Left cardiac atrium (tissue), 4 donors: ENCODE measurements at regions not wholly inside any gene's neighbourhood (a gene's known extent, or its start where the extent isn't known, plus 50 kb on each side); places are given as distances from the start of the nearest gene placed in this dataset.
A peak's percentile ranks its signal among the peaks of the same experiment; 100 is the strongest.
"Not testable (repeated sequence)": the region's sequence is repeated elsewhere in the genome, so short reads cannot be mapped to it uniquely, and the experiment has no call there.

ENCODE experiments used
- ATAC-seq, 2 donors: fragments of 200-7000 bp; cut with Tn5 transposase; one replicate each; pipeline ENCODE4 v1.9.1; 2020; ENCODE audit warnings: mild to moderate bottlenecking in 2 of 2, moderate library complexity in 2 of 2
- DNase-seq: peaks from one replicate; pipeline ENCODE4 v3.0.0-alpha.2; 2020
- intact Hi-C, 2 donors: fragments of 100-400 bp; cut with DNase I; formaldehyde crosslinking; loops; one replicate each; pipeline versions ENCODE4 v1.14.1 to v1.15.1; 2022 to 2023
- donor health status: DM: no; HTN: yes; CAD: no.
- donor health status: DM: no; HTN: yes; CAD: no; lungs with severe emphysema.
- donor health status: DM: yes; HTN: yes; CAD: no.
- donor health status: Dilated cardiomyopathy.

DNA sequence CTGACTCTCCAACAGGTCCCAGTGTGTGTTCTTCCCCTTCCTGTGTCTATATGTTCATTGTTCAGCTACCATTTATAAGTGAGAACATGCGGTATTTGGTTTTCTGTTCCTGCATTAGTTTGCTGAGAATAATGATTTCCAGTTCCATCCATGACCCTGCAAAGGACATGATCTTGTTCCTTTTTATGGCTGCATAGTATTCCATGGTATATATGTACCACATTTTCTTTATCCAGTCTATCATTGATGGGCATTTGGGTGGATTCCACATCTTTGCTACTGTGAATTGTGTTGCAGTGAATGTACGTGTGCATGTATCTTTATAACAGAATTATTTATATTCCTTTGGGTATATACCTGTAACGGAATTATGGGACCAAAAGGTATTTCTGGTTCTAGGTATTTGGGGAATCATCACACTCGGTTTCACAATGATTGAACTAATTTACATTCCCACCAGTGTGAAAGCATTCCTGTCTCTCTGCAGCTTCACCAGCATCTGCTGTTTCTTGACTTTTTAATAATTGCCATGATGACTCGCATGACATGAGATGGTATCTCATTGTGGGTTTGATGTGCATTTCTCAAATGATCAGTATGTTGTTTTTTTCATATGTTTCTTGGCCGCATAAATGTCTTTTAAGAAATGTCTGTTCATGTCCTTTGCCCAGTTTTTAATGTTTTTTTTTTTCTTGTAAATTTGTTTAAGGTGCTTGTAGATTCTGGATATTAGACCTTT lies 60.2 kb downstream of the LSMEM1 start:
- DNase-seq: no peak
- no peak for ATAC-seq
- intact Hi-C loops: no loop called here

DNA sequence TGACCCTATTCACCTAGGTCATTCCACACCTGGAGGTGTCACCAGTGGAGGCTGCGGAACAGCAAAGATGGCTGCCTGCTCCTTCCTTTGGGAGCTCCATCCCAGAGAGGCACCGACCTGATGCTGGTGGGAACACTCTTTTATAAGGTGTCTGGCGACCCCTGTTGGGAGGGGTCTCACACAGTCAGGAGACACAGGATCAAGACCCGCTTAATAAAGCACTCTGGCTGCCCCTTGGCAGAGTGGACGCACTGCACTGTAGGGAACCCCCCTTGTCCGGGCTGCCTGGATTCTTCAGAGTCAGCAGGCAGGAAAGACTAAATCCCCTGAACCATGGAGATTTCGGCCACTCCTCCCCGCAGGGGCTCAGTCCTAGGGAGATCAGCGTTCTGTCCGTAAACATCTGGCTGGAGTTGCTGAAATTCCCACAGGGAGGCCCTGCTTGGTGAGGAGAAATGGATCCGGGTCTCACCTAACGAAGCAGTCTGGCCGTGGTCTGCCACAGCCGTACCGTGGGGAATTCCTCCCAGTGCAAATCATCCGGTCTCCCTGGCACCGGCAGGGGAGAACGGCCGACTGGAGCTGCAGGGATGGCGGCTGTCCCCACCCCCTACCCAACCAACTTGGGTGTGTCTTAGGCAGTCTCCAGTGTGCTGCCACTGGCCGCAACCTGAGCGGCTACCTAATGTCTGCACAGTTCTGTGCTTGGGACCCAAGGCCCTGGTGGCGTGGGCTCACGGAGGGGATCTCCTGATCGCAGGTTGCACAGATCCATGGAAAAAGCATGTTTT lies 66.1 kb downstream of the LSMEM1 start:
- DNase-seq (no peak), ATAC-seq (no peak)
- intact Hi-C loops: no loop called here

DNA sequence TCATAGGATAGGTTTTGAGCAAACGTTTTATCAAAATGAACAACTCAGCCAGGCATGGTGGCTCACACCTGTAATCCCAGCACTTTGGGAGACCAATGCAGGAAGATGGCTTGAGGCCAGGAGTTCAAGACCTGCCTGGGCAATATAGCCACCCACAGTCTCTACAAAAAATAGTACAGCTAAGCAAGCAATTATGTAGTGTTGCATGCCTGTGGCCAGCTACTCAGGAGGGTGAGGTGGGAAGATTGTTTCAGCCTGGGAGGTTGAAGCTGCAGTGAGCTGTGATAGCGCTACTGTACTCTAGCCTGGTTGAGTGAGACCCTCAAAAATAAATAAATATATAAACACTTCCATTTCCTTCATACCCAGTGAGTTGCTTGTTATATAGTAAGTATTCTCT lies 67.1 kb downstream of the LSMEM1 start:
- intact Hi-C loops: no loop called here
- ATAC-seq (no peak), DNase-seq (no peak)

DNA sequence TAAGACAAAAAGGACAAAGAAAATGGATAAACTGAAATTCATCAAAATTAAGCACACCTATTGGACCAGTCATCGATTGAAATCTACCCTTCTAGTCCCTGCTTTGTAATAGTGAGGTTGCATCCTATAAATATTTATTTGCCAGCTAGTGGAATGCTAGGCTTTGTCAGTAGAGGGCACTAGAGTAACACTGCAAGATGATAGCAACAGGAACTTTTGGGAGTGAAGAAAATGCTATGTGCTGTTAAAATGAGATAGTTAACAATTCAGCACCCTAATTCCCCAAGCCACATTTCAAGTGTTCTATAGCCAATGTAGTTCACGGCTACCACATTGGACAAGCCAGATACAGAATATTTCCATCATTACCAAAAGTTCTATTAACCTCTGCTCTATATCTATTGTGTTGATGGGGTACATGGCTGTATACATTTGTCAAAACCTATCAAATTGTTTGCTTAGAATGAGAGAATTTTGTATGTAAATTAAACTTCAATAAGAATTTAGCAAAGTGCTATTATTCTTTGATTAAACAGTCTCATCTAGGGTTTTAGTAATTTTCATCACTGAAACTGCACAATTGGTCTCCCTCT lies 69.8 kb downstream of the LSMEM1 start:
- DNase-seq: no peak
- peak; percentile 50 to 57 for ATAC-seq
- intact Hi-C loops: loop anchor here in 1 of 2 donors (5.0 kb wide), 2 partner anchors 347 to 872 kb away; no protein-coding TSS in a partner anchor

DNA sequence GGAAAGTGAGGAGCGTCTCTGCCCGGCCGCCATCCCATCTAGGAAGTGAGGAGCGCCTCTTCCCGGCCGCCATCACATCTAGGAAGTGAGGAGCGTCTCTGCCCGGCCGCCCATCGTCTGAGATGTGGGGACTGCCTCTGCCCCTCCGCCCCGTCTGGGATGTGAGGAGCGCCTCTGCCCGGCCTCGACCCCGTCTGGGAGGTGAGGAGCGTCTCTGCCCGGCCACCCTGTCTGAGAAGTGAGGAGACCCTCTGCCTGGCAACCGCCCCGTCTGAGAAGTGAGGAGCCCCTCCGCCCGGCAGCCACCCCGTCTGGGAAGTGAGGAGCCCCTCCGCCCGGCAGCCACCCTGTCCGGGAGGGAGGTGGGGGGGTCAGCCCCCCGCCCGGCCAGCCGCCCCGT lies 70.7 kb downstream of the LSMEM1 start:
- DNase-seq, ATAC-seq: not testable (repeated sequence)
- intact Hi-C loops: loop anchor here in 1 of 2 donors (5.0 kb wide), 2 partner anchors 346 to 871 kb away; no protein-coding TSS in a partner anchor

DNA sequence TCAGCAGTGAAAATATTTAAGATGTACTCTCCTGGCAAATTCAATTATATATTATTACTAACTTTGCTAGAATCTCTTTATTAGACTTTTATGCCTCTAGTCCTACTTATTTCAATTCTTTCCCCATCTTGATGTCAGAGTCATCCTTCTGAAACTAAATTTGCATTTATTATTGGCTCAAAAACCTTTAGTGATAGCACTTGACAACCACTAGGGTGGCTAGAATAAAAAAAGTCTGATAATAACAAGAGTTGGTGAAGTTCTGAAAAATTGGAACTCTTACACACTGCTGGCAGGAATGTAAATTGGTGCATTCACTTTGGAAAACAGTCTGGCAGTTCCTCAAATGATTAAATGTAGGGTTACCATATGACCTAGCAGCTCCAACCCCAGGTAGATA lies 73.8 kb downstream of the LSMEM1 start:
- DNase-seq: no peak
- intact Hi-C loops: loop anchor here in 1 of 2 donors (5.0 kb wide), 2 partner anchors 343 to 868 kb away; no protein-coding TSS in a partner anchor
- no peak for ATAC-seq

DNA sequence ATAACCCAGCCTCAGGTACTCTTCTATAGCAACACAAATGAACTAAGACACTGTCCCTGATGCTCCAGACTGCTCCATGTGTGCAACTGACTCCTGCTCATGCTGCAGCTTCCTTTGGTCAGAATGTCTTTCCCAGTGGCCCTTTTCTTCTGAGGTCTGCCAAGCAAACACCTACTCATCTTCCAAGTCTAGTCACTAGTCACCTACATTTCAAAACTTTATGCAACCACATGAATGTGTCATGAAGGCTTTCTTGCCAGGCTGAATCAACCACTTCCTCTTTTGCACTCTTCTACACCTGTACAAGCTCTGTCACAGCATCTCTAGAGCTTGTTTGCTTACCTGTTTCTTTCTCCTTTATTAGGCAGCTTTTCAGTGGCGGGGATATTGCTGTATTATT lies 75.8 kb downstream of the LSMEM1 start:
- ATAC-seq: no peak
- intact Hi-C loops: no loop called here
- no peak for DNase-seq

DNA sequence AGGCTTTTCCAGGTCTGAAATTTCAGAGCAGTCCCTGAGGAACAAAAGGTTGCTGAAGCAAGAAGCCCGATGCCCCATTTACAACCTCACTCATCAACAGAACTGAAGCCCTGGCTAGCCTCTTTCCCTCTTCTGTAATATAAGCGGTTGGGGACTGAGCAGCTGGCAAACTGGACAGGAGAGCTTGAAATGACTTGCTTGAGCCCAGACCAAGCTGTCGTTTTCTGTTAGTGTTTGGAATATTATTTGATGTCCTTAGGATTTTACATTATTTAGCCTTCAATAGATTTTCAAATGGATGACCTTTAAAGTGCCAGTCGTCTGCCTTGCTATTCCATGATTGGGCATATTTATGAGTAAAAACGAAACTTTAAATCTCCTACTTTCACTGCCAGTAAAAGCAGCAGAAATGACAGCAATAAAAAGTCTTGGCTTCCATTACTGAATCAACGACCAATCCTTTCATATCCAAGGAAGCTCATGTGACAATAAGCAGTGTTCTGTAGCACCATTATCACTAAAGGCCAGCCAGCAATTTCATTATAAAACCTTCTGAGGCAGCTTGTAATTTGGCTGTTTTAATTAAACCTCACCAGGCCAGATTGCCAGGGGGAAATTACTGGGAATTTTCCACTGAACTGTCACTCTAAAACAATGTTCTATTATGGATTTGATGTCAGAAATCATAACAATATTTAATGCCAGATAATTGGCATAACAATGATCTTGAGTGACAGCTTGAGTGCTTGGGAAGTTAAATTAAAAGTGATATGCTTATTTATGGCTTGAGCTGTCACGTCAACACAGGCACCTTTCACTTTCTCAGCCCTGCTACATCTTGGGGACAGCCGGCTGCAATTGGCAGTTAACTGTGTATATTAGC lies 85.9 kb downstream of the LSMEM1 start:
- DNase-seq (no peak), ATAC-seq (peak; percentile 34 to 63)
- intact Hi-C loops: no loop called here

DNA sequence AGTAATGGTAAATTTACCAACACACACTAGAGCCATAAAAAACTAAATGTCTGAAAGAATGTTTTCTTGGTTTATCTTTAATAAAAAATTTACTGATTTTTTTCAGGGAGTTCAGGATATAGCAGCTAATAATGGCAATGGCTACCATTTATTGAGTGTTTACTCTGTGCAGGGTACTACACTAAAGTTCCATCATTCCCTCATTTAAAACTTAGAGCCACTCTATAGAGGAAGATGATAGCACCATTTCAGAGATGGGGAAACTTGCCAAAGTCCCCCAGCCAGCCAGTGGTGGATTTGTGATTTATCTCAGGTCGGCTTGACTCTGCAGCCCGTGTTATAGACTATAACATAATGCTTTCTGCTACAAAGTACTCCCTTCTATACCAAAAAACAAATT lies 86.6 kb downstream of the LSMEM1 start:
- DNase-seq: no peak
- intact Hi-C loops: no loop called here
- no peak for ATAC-seq

DNA sequence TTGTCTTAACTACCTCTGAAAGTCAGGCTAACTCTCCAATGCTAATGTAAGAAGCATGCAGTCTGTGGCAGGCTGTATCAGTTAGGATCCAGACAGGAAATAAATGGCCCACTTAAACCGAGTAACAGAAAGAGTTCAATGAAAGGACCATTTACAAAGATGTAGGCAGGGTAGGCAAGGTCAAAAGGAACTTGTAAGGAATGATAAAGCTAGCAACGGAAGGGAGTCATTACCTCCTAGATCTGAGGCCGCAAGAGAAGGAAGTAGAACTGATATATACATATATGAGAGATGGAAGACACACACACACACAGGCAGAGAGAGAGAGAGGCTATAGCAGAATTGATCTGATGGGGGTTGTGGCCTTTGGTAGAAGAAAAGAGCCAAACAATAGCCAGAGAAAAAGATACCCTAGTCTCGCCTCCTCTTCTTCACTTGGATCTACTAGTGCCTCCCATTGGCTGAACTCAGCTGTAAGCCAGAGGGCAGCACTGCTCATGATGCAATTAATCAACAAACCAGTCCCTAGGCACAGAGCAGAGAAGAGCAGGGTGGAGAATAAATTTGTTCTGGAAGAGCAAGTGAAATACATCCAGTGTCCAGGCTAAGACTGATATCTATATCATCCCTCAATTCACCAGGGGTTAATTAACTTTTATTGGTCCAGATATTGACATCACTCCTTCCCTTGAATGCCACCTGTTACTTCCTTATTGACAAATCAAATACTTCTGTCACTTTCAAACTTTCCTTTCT lies 91.2 kb downstream of the LSMEM1 start:
- no peak for DNase-seq
- peak; percentile 23 to 82 for ATAC-seq
- intact Hi-C loops: no loop called here

DNA sequence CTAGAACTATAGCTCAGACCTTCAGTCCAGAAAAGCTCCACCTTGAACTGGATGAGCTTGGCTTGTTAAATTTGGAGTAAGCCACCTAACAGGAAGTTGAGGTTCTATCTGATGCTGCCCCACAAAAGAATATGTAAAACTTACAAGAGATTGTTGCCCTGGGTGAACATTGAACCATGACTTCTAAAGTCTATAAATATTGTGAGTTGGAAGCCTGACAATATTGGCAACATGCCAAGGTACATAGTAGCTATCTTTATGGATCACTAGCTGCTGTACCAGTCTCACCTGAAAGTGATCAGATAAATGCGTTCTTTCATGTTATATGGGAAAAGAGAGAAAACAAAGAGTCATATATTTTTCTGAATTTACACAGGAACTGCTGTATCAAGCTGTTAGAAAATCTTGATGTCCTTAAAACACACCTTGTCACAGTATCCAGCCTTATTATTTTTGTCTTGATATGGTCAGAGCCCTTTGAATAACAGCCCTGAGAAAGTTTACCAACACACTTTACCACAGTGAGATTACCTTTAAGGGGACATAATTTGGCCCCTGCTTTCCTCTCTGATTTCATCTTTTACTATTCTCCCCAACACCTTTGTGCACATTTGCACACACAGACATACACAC lies 92.0 kb downstream of the LSMEM1 start:
- ATAC-seq: no peak
- intact Hi-C loops: no loop called here
- DNase-seq: no peak

DNA sequence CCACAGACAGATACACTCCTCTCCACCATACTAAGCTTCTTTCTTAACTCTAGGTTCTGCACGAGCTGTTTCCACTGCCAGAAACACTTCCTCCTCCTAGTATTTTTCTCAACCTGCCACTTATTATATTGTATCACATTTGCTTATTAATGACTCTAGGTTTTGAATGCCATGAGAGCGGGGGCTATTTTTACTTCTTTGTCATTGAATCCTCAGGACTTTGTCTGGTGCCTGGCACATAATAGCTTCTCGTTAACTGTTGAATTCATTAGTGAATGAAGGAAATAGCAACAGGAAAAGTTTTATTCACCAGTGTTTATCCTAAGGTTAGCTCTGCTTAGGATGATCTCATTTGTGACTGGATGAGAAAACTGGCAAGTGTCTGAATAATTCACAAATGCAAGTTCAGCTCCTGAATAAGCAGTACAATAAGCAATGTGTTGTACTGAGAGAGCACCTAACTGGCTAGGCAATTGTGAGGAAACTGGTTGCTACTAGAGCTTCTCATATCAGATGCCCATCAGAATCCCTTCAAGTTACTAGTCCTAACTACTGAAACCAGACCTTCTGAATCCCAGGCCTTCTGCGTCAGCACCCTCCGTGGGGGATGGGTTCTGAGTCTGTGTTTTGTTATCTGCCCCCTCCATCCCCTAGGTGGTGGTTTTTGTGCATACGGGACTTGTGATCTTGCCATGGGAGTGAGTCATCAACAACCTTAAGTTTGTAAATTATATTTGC lies 92.7 kb downstream of the LSMEM1 start:
- intact Hi-C loops: no loop called here
- peak; percentile 16 to 34 for ATAC-seq
- DNase-seq: no peak

DNA sequence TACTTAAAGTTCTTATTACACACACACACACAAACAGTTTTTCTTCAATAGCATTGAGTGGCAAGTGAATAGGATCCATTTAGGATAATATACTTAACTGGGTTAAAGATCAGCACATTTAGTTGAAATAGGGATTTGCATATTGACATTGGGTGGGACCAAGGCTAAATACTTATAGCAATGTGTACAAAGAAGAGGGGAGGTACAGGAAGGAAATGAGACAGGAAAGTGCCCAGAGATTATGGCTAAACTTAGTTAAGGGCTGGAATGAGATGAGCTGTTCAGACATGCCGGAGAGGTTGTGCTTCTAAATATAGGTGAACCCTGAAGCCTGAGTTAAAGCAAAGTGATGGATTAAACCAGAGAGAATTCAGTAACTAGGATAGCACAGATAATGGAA lies 95.1 kb downstream of the LSMEM1 start:
- ATAC-seq (peak; percentile 55 to 62), DNase-seq (no peak)
- intact Hi-C loops: no loop called here

DNA sequence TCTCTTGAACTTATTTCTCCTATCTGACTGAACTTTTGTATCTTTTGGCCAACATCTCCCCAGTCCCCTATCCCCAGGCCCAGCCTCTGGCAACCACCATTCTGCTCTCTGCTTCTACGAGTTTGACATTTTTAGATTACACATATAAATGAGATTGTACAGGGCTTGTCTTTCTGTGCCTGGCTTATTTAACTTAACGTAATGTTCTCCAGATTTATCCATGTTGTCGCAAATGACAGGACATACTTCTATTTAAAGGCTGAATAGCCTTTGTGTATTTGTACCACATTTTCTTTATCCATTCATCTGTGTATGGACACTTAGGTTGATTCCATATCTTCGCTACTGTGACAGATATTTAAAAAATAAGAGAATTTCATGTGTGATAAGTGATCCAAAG lies 98.6 kb downstream of the LSMEM1 start:
- intact Hi-C loops: no loop called here
- ATAC-seq (no peak), DNase-seq (no peak)

DNA sequence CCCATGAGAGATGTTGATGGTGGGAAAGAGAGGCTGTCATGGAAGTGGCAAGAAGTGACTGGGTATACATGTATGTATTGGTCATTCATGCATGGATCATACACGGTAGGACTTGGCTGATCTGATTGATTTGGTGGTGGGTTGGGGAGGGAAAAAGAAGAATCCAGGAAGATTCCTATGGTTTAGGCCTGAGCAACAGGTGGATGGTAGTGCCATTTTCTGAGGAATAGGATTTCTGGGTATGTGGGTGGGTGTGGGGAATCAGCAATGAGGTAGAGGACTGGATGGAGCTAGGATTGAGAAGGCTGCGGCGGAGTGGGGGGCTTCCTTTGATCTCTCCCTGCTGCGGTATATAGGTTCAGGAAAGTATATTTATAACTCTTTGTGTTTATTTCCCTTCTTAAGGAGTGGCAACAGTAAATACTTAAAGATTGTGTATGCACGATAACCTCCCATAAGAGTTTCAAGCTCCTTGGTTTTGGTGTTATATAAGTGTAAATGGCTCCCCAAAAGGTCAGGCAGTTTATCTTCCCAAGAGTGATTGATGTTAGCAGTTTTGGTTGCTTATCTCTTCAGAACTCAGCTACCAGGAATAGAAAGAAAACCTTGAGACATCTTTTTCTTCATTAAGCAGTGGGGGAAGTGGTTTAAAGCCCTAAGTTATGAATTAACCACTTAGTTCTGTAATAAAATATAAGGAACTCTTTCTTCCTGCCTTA lies 100.1 kb downstream of the LSMEM1 start:
- intact Hi-C loops: no loop called here
- ATAC-seq (no peak), DNase-seq (no peak)

DNA sequence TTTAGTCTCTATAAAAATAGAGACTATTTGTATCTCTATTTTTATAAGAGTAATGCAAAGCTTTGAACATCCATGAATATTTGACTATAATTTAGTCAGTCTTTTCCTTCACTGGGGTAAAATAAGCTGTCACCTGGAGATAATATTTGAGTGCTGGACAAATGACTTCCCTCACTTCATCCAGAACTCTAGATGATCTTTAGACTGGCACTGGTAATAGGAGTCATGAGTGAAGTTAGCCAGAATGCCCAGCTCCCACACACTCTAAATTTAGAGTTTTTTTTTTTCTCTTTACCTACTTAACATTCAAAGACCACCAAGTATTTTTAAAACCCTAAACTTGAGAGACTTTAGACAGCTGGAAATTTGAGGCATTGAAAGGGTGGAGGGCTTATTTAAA lies 100.7 kb downstream of the LSMEM1 start:
- DNase-seq: no peak
- ATAC-seq: no peak
- intact Hi-C loops: no loop called here

DNA sequence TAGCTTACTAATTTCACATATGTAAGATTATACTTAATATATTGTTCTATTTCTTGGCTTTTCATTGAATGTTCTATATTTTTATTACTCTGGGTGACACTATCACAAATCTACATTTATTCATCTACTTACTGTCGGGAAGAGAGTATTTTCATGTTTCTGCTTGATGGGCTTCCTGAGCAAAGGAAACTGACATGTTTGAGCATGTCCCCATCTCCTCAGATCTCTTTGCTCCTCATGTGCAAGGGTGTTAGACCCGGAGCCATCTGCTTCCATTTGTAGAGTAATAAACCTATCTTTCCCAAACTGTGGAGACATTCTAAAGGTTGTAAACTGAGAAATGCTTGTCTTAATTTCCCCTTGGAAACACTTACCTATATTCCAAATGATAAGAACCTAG lies 103.5 kb downstream of the LSMEM1 start:
- no peak for ATAC-seq
- DNase-seq: no peak
- intact Hi-C loops: no loop called here
